Gastrocnemius medialis (tissue), 4 donors: ENCODE measurements at regions not wholly inside any gene's neighbourhood (a gene's known extent, or its start where the extent isn't known, plus 50 kb on each side); places are given as distances from the start of the nearest gene placed in this dataset.

Experiments
- POLR2A ChIP-seq, 2 donors: fragments of 450-650 bp; IDR thresholded peaks; one replicate each; pipeline ENCODE4 v1.6.1; 2017; ENCODE audit warnings: antibody characterized with exemption in 2 of 2, mild to moderate bottlenecking in 2 of 2, moderate library complexity in 2 of 2
- TF ChIP-seq, protein P1 (sequence below), 5 experiments: fragments of 450-650 bp in 3 of 5; fragments of 200-600 bp in 2 of 5; sonication (generic) in 2 of 5; IDR thresholded peaks in 4 of 5; conservative IDR thresholded peaks in 1 of 5; 1 replicate in 4 of 5; 2 replicates in 1 of 5; pipeline ENCODE4 v1.5.1; 2016 to 2019; ENCODE audit warnings: antibody characterized with exemption in 5 of 5, mild to moderate bottlenecking in 3 of 5, moderate library complexity in 3 of 5

- TF ChIP-seq, protein P1, sequence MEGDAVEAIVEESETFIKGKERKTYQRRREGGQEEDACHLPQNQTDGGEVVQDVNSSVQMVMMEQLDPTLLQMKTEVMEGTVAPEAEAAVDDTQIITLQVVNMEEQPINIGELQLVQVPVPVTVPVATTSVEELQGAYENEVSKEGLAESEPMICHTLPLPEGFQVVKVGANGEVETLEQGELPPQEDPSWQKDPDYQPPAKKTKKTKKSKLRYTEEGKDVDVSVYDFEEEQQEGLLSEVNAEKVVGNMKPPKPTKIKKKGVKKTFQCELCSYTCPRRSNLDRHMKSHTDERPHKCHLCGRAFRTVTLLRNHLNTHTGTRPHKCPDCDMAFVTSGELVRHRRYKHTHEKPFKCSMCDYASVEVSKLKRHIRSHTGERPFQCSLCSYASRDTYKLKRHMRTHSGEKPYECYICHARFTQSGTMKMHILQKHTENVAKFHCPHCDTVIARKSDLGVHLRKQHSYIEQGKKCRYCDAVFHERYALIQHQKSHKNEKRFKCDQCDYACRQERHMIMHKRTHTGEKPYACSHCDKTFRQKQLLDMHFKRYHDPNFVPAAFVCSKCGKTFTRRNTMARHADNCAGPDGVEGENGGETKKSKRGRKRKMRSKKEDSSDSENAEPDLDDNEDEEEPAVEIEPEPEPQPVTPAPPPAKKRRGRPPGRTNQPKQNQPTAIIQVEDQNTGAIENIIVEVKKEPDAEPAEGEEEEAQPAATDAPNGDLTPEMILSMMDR (IDR thresholded peaks at IDR 0.05 in 4 of 5, conservative IDR thresholded peaks at IDR 0.05 in 1 of 5), result no peak
- no peak for TF ChIP-seq POLR2A (IDR thresholded peaks at IDR 0.05)
These were observed 587.9 kb upstream of the ITGA1 start for GRCh38 chr5:52199833-52200232.
